Ovary (tissue), 7 donors: ENCODE measurements at regions not wholly inside any gene's neighbourhood (a gene's known extent, or its start where the extent isn't known, plus 50 kb on each side); places are given as distances from the start of the nearest gene placed in this dataset.

Source experiments
- DNase-seq, 5 donors: peaks; one replicate each; pipeline ENCODE4 v3.0.0-alpha.2; 2019 to 2020
- H3K27ac ChIP-seq, 2 donors: fragments of 200-600 bp; one replicate each; pipeline versions ENCODE4 v1.5.1 to v1.8.0; 2019 to 2022
- H3K27me3 ChIP-seq: fragments of 200-600 bp; one replicate; pipeline ENCODE4 v1.8.0; 2022
- H3K36me3 ChIP-seq: fragments of 200-600 bp; sonication (generic); one replicate; pipeline ENCODE4 v1.5.1; 2019
- H3K4me1 ChIP-seq: one replicate; pipeline ENCODE4 v1.8.1; 2013; ENCODE audit warnings: mild to moderate bottlenecking, moderate library complexity; ENCODE audit not compliant: insufficient read depth
- H3K4me3 ChIP-seq: fragments of 200-600 bp; sonication (generic); one replicate; pipeline ENCODE4 v1.5.1; 2017
- H3K9me3 ChIP-seq, 2 donors: fragments of 200-600 bp in 1 of 2; sonication (generic) in 1 of 2; one replicate each; pipeline versions ENCODE4 v1.5.1 to v1.8.1; 2013 to 2019; ENCODE audit warnings: mild to moderate bottlenecking in 1 of 2, moderate library complexity in 1 of 2
- EP300 ChIP-seq: sonication (generic); formaldehyde crosslinking; IDR thresholded peaks from one replicate; pipeline ENCODE4 v1.6.1; 2017; ENCODE audit warnings: antibody characterized with exemption
- POLR2A ChIP-seq: fragments of 450-650 bp; IDR thresholded peaks from one replicate; pipeline ENCODE4 v1.6.1; 2017; ENCODE audit warnings: antibody characterized with exemption, mild to moderate bottlenecking, moderate library complexity
- WGBS, 3 donors: extraction: QIAGEN DNeasy Blood & Tissue Kit in 1 of 3; methylation state at CpG; one replicate each; pipeline versions ENCODE4 v1.1.5 to v1.1.7; 2013 to 2017; 5-methylcytosine and 5-hydroxymethylcytosine counted together
- intact Hi-C, 4 donors: fragments of 100-400 bp; cut with DNase I; formaldehyde crosslinking; loops; one replicate each; pipeline versions ENCODE4 v1.11.0 to v1.15.1; 2022 to 2023
- TF ChIP-seq, protein P1 (sequence below), 3 donors: fragments of 450-650 bp in 2 of 3; fragments of 200-600 bp in 1 of 3; IDR thresholded peaks; one replicate each; pipeline versions ENCODE4 v1.5.1 to v1.8.0; 2016 to 2022; ENCODE audit warnings: antibody characterized with exemption in 3 of 3, mild to moderate bottlenecking in 1 of 3
- donor health status: DM: no; HTN: no; CAD: no; lungs with moderate emphysema.
- donor health status: DM: no; HTN: no; CAD: no.
- donor health status: Bipolar disorder and iron deficiency.
- donor health status: DM: no; HTN: no; CAD: no.
- donor health status: DM: yes; HTN: yes; CAD: no.

DNA sequence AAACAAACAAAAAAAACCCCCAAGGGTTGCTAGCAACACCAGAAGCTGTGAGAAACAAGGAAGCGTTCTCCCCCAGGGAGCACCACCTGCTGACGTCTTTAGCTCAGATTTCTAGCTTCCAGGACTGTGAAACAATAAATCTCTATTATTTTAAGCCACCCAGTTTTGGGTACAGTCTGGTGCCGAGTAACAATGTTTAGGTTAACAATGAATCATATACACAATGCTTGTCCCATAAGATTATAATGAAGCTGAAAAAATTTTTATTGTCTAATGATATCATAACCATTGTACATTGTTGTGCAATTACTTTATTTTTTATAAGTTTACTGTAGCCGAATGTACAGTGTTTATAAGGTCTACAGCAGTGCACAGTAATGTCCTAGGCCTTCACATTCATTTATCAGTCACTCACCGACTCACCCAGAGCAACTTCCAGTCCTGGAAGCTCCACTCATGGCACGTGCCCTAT, 72.1 kb upstream of the CAB39 start:
- Histone ChIP-seq H3K4me1 (no peaks in the 10 kb centered on the region), H3K4me3 (no peak overlapping the region), H3K27ac (no peak overlapping the region), H3K36me3 (no peaks in the 10 kb centered on the region), H3K9me3 (no peaks in the 10 kb centered on the region), H3K27me3 (no peaks in the 10 kb centered on the region)
- intact Hi-C loops, result no loop called here
- 83 to 88% (median 85%) methylated on average over 6 of the region's 6 CpGs for whole genome bisulfite sequencing, 3 donors
- DNase-seq, result no peak
- TF ChIP-seq POLR2A (no peak), EP300 (no peak)
- TF ChIP-seq, protein P1, sequence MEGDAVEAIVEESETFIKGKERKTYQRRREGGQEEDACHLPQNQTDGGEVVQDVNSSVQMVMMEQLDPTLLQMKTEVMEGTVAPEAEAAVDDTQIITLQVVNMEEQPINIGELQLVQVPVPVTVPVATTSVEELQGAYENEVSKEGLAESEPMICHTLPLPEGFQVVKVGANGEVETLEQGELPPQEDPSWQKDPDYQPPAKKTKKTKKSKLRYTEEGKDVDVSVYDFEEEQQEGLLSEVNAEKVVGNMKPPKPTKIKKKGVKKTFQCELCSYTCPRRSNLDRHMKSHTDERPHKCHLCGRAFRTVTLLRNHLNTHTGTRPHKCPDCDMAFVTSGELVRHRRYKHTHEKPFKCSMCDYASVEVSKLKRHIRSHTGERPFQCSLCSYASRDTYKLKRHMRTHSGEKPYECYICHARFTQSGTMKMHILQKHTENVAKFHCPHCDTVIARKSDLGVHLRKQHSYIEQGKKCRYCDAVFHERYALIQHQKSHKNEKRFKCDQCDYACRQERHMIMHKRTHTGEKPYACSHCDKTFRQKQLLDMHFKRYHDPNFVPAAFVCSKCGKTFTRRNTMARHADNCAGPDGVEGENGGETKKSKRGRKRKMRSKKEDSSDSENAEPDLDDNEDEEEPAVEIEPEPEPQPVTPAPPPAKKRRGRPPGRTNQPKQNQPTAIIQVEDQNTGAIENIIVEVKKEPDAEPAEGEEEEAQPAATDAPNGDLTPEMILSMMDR (IDR thresholded peaks at IDR 0.05), result no peak

DNA sequence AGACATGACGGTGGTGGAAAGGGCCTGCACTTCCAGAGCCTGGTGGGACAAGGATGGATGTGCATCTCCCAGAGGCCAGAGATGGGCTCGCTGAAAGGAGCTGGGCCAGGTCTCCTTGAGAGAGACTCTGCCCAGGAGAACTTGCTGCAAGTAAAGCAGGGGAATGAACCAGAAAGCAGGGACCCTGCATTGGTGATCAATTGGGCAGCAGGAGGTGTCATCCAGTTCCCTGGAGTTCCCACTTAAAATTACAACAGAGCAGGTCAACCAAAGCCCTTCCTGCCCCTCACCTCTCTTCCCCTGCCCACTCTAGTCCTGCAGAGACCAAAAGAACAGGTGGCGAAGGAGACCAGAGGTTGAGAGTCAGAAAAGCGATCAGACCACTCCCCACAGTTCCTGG, 69.7 kb upstream of the CAB39 start:
- Histone ChIP-seq H3K4me1 (no peaks in the 10 kb centered on the region), H3K27ac (no peak overlapping the region), H3K27me3 (no peaks in the 10 kb centered on the region), H3K4me3 (no peak overlapping the region), H3K36me3 (no peaks in the 10 kb centered on the region), H3K9me3 (no peaks in the 10 kb centered on the region)
- TF ChIP-seq, protein P1 (IDR thresholded peaks at IDR 0.05), result no peak
- TF ChIP-seq POLR2A (no peak), EP300 (no peak)
- DNase-seq, result no peak
- 90 to 97% (median 94%) methylated on average over 4 of the region's 4 CpGs for WGBS, 3 donors
- intact Hi-C loops, result no loop called here

DNA sequence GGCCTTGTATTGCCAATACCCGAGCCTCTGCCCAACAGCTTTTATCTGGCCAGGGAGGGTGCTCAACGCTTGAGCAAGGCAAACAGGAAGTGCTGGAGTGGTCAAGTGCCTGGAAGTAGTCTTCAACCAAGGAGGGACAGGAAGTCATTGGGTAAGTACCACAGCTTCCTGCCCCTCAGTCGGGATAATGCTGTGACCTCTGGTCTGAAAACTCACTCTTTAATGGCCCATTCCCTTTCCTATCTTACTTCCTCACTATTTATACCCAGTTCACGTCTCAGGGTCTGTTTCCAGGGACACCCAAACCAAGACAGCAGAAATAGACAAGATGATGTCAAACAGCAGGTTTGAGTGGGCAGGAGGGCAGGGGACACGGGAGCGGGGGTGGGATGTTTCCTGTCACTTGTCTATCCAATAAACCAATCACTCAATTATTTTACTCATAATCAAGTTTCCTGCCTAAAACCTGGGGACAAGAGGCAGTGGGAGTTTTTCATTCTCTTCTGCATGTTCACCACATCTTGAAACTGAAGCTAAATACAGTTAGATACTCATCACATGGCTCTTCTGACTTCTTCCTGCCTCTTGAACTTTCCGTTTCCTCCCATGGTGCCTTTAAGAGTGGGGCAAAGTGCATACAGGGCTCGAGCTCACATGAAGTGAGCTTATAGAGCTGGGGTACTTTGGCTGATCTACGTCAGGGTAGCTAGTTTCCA, 68.9 kb upstream of the CAB39 start:
- 70 to 73% (median 71%) methylated on average over 9 of the region's 9 CpGs for WGBS, 3 donors

DNA sequence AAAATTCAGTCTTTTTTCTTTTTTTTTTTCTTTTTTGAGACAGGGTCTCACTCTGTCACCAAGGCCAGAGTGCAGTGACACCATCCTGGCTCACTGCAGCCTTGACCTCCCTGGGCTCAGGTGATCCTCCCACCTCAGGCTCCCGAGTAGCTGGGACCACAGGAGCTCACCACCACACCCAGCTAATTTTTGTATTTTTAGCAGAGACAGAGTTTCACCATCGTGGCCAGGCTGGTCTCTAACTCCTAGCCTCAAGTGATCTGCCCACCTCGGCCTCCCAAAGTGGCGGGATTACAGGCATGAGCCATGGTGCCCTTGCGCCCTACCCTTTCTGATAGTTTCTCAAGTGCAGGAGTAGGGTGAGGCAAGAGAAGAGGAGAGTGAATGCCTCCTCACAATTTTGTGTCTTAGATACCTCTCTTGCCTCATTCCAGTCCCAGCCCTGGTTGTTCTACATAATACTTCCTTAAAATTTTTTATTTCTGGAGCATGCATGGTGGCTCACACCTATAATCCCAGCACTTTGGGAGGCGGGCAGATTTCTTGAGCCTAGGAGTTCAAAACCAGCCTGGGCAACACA, 68.2 kb upstream of the CAB39 start:
- H3K9me3 ChIP-seq, result no peaks in the 10 kb centered on the region
- no peaks in the 10 kb centered on the region for H3K36me3 ChIP-seq
- H3K4me3 ChIP-seq, result no peak overlapping the region
- intact Hi-C loops, result no loop called here
- no peaks in the 10 kb centered on the region for H3K27me3 ChIP-seq
- TF ChIP-seq, protein P1 (IDR thresholded peaks at IDR 0.05), result no peak
- no peak for TF ChIP-seq EP300
- H3K27ac ChIP-seq, result no peak overlapping the region
- WGBS, 3 donors, result 85 to 87% (median 87%) methylated on average over 6 of the region's 6 CpGs
- DNase-seq, result no peak
- no peaks in the 10 kb centered on the region for H3K4me1 ChIP-seq

More for the DNA sequence above, 68.9 kb upstream of the CAB39 start:
- H3K4me1 ChIP-seq, result no peaks in the 10 kb centered on the region
- no peak overlapping the region for H3K27ac ChIP-seq
- no peaks in the 10 kb centered on the region for H3K36me3 ChIP-seq
- no peaks in the 10 kb centered on the region for H3K27me3 ChIP-seq
- intact Hi-C loops, result no loop called here
- TF ChIP-seq, protein P1 (IDR thresholded peaks at IDR 0.05), result no peak
- TF ChIP-seq POLR2A (no peak), EP300 (no peak)
- DNase-seq, result no peak
- H3K9me3 ChIP-seq, result no peaks in the 10 kb centered on the region
- H3K4me3 ChIP-seq, result no peak overlapping the region
